Right atrium auricular region (tissue), 2 donors: ENCODE measurements at regions not wholly inside any gene's neighbourhood (a gene's known extent, or its start where the extent isn't known, plus 50 kb on each side); places are given as distances from the start of the nearest gene placed in this dataset.

Experiments used
- DNase-seq: peaks from one replicate; pipeline ENCODE4 v3.0.0-alpha.2; 2019; ENCODE audit warnings: low spot score
- H3K27ac ChIP-seq, 2 donors: fragments of 200-600 bp; sonication (generic); 1 replicate in 1 of 2; 2 replicates in 1 of 2; pipeline ENCODE4 v1.5.1; 2016 to 2019
- H3K27me3 ChIP-seq, 2 donors: fragments of 200-600 bp; sonication (generic); one replicate each; pipeline versions ENCODE4 v1.5.1 to v1.6.0; 2017 to 2019
- H3K36me3 ChIP-seq: fragments of 200-600 bp; sonication (generic); one replicate; pipeline ENCODE4 v1.5.1; 2016
- H3K4me1 ChIP-seq, 2 donors: fragments of 200-600 bp; sonication (generic); one replicate each; pipeline versions ENCODE4 v1.5.1 to v1.6.0; 2017 to 2019
- H3K4me3 ChIP-seq, 2 donors: fragments of 200-600 bp; sonication (generic); 1 replicate in 1 of 2; 2 replicates in 1 of 2; pipeline ENCODE4 v1.5.1; 2017 to 2019; ENCODE audit warnings: mild to moderate bottlenecking in 1 of 2, moderate library complexity in 1 of 2
- H3K9me3 ChIP-seq, 2 donors: fragments of 200-600 bp; sonication (generic); one replicate each; pipeline ENCODE4 v1.5.1; 2019
- CTCF ChIP-seq, 2 donors: fragments of 200-600 bp; sonication (generic); IDR thresholded peaks; one replicate each; pipeline ENCODE4 v1.5.1; 2019; ENCODE audit warnings: antibody characterized with exemption in 2 of 2

GRCh38 chr16:27689711-27690110 is 139.8 kb downstream of the KATNIP start:
- TF ChIP-seq CTCF (IDR thresholded peaks at IDR 0.05): no peak
- Histone ChIP-seq H3K27me3 (no peaks in the 10 kb centered on the region), H3K9me3 (no peaks in the 10 kb centered on the region), H3K36me3 (no peaks in the 10 kb centered on the region), H3K27ac (peak overlapping the region; percentile 22 to 53), H3K4me1 (peaks cover 0 to 49% of the 10 kb centered on the region in 2 donors), H3K4me3 (no peak overlapping the region)
- no peak for DNase-seq

- H3K27ac ChIP-seq: no peak overlapping the region
- peak; percentile 29 to 57 for TF ChIP-seq CTCF (IDR thresholded peaks at IDR 0.05)
- DNase-seq: no peak
- no peak overlapping the region for H3K4me3 ChIP-seq
- peaks cover 0 to 45% of the 10 kb centered on the region in 2 donors for H3K4me1 ChIP-seq
- no peaks in the 10 kb centered on the region for H3K9me3 ChIP-seq
- no peaks in the 10 kb centered on the region for H3K36me3 ChIP-seq
- H3K27me3 ChIP-seq: no peaks in the 10 kb centered on the region
Observed at GRCh38 chr16:27690608-27691007, 140.7 kb downstream of the KATNIP start.

GRCh38 chr16:27691721-27692120 is 141.8 kb downstream of the KATNIP start:
- Histone ChIP-seq H3K4me3 (no peak overlapping the region), H3K9me3 (no peaks in the 10 kb centered on the region), H3K27me3 (no peaks in the 10 kb centered on the region), H3K27ac (peak overlapping the region in 1 of 2 donors; percentile 7), H3K4me1 (peaks cover 0 to 35% of the 10 kb centered on the region in 2 donors), H3K36me3 (no peaks in the 10 kb centered on the region)
- no peak for TF ChIP-seq CTCF (IDR thresholded peaks at IDR 0.05)
- no peak for DNase-seq

- TF ChIP-seq CTCF (IDR thresholded peaks at IDR 0.05): no peak
- H3K9me3 ChIP-seq: no peaks in the 10 kb centered on the region
- H3K4me3 ChIP-seq: no peak overlapping the region
- peaks cover 0 to 27% of the 10 kb centered on the region in 2 donors for H3K4me1 ChIP-seq
- H3K36me3 ChIP-seq: no peaks in the 10 kb centered on the region
- H3K27ac ChIP-seq: no peak overlapping the region
- H3K27me3 ChIP-seq: no peaks in the 10 kb centered on the region
- DNase-seq: no peak
Observed at GRCh38 chr16:27692576-27692975, 142.6 kb downstream of the KATNIP start.

GRCh38 chr16:27695161-27695560 is 145.2 kb downstream of the KATNIP start:
- no peak for TF ChIP-seq CTCF (IDR thresholded peaks at IDR 0.05)
- no peak overlapping the region for H3K4me3 ChIP-seq
- no peak overlapping the region for H3K27ac ChIP-seq
- H3K9me3 ChIP-seq: no peaks in the 10 kb centered on the region
- no peaks in the 10 kb centered on the region for H3K27me3 ChIP-seq
- peaks cover 0 to 15% of the 10 kb centered on the region in 2 donors for H3K4me1 ChIP-seq
- peaks cover 13% of the 10 kb centered on the region for H3K36me3 ChIP-seq
- no peak for DNase-seq

- no peak for DNase-seq
- peak in 1 of 2 donors; percentile 36 for TF ChIP-seq CTCF (IDR thresholded peaks at IDR 0.05)
- no peak overlapping the region for H3K27ac ChIP-seq
- no peaks in the 10 kb centered on the region for H3K9me3 ChIP-seq
- H3K27me3 ChIP-seq: no peaks in the 10 kb centered on the region
- H3K4me1 ChIP-seq: peaks cover 0 to 12% of the 10 kb centered on the region in 2 donors
- H3K36me3 ChIP-seq: peaks cover 13% of the 10 kb centered on the region
- no peak overlapping the region for H3K4me3 ChIP-seq
Observed at GRCh38 chr16:27698266-27698665, 148.3 kb downstream of the KATNIP start.
